GM10266 (cell line): ENCODE measurements at regions not wholly inside any gene's neighbourhood (a gene's known extent, or its start where the extent isn't known, plus 50 kb on each side); places are given as distances from the start of the nearest gene placed in this dataset.

Experiments
- DNase-seq: peaks from one replicate; pipeline ENCODE4 v3.0.0; 2012; ENCODE audit errors: extremely low spot score
- TF ChIP-seq, protein P1 (sequence below): IDR thresholded peaks from 2 replicates; pipeline ENCODE4 v1.5.1; 2012; ENCODE audit warnings: mild to moderate bottlenecking, low read depth; ENCODE audit not compliant: control insufficient read depth, insufficient read depth; ENCODE audit errors: missing control alignments

DNA sequence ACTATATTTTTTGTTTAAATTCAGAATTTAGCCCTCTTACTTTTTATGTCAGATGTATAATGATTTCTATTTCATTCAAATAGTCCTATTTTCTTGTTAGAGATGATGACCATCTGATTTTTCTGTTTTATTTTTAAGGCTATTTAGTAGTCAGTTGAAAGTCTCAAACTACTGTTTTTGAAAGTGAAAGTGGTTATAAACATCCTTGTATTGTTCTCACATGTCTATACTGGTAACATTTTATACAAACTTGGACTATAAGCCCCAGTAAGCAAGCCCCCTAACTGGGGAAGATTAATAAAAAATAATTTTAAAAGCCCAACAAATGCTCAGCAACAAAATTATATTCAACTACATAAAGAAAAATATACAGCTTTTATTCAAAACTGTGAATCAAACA, 271.3 kb upstream of the RGS18 start:
- no peak for DNase-seq
- TF ChIP-seq, protein P1, sequence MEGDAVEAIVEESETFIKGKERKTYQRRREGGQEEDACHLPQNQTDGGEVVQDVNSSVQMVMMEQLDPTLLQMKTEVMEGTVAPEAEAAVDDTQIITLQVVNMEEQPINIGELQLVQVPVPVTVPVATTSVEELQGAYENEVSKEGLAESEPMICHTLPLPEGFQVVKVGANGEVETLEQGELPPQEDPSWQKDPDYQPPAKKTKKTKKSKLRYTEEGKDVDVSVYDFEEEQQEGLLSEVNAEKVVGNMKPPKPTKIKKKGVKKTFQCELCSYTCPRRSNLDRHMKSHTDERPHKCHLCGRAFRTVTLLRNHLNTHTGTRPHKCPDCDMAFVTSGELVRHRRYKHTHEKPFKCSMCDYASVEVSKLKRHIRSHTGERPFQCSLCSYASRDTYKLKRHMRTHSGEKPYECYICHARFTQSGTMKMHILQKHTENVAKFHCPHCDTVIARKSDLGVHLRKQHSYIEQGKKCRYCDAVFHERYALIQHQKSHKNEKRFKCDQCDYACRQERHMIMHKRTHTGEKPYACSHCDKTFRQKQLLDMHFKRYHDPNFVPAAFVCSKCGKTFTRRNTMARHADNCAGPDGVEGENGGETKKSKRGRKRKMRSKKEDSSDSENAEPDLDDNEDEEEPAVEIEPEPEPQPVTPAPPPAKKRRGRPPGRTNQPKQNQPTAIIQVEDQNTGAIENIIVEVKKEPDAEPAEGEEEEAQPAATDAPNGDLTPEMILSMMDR = no peak

DNA sequence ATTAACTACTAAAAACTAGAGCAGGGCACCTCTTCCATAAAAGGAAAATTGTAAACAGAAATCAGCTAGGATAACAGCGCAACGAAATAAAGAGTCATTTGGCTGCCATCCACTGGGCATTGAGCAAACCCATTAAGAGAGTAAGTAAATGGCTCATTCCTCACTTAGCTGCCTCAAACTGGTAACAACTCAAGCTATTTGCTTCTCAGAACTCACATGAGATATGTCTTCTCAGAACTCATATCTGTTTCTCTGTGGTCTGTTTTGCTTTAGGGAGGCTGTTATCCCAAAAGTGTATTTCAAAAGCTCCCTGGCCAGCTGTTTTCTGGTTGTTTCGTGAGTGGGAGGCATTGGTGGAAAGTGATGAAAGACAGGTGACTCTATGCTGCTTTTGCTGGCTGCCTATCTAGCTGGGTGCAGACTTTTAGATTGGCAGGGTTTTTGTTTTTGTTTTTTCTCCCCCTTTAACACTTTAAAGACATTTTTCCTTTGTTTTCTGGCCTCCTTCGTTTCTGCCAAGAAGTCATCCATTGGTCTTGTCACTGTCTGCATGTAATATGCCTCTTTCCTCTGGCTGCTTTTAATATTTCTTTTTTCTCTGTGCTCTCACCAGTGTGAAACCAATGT, 269.2 kb upstream of the RGS18 start:
- TF ChIP-seq, protein P1 = no peak
- no peak for DNase-seq

DNA sequence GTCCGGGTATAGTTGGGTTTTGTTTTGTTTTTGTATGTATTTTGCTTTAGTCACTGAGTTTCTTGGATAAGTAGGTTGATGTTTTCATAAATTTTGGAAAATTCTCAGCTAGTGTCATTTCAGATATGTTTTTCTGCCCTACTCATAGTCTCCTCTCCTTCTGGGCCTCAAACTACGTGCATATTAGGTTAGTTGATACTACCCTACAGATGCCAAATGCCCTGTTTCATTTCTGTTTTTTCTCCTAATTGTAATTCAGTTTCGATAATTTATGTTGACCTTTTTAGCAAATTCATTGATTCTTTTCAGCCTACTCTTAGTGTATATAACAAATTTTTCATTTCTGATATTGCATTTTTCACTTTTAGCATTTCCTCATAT, 268.6 kb upstream of the RGS18 start:
- TF ChIP-seq, protein P1 = no peak
- no peak for DNase-seq

DNA sequence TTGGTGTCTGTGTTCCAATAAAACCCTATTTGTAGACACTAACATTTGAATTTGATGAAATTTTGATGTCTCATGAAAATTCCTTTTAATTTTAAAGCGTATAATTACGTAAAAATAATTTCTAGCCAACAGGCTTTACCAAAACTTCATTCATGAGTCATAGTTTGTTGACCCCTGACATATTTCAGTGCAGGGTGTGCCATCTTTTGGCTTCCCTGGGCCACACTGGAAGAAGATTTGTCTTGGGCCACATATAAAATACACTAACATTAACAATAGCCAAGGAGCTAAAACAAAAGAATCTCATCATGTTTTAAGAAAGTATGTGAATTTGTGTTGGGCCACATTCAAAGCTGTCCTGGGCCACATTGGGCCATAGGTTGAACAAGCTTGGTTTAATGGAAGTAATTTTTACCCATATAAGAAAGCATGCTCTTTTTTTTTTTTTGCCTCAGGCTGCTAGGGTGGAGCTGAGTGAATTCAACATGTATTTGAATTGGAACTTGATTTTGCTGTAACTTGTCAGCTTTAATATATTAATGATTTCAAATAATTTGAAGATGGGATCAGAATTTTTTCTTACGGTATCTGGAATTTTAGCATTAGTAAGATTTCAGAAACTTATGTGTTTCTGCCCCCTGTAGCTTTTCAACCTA, 267.7 kb upstream of the RGS18 start:
- no peak for DNase-seq
- TF ChIP-seq, protein P1 = no peak

DNA sequence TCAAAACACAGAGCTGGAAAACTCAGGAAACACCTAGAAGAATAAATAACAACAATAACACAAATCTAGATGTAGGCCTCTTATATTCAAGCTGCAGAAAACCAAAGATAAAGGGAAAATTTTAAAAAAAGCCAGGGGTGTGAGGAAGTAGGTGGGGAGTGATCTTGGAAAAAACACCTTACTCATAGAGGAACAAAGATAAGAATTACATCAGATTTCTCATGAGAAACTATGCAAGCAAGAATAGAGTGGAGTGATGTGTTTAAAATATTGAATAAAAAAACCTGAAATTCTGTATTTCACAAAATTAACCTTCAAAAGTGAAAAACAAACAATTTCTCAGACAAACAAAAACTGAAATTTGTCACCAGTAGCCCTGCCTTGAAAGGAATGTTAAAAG, 265.5 kb upstream of the RGS18 start:
- TF ChIP-seq, protein P1 = no peak

DNA sequence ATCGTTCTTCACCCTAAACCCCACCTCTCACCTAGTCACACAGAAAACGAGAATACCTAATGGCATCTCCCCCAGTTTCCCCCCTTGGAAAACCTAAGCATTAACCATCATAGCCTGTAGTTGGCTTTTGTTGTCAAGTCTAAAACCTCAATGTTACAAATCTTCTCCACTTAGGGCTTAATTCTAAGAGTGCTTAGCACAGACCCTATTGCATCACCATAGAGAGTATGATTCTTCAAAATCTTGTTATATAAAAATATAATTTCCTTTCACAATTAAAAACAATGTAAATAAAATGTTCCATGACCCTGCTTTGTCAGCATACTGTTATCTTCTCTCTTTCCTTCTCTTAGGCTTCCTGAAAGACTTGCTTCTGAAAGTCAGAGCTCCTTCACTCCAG, 263.2 kb upstream of the RGS18 start:
- no peak for DNase-seq
- TF ChIP-seq, protein P1 = no peak

More for the DNA sequence above, 265.5 kb upstream of the RGS18 start:
- DNase-seq = no peak

DNA sequence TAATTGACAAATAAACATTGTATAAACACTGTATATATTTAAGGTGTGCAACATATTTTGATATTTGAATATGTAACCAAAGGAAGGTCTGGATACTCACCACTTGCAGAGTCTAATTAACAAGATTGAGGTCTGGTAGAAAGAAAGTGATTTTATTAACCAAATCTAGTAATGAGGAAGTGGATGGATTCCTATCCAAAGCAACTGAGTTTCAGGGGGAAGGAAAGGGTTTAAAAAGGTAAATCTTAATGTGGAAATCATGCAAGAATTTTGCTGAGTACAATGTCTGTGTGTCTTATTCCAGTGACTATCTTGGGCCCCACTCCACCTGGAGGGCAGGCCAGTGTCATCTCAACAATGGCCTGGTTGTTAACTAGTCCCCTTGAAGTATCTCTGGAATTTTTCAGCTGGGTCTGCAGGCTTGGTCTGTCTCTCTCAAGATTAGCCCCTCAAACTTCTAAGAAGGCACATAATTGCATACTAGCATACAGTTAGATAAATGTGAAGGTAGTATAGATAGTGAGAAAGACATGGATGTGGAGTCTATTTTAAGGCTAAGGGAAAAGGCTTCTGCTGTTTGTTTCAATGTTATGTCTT, 262.7 kb upstream of the RGS18 start:
- TF ChIP-seq, protein P1 = no peak
- DNase-seq = no peak
